Activated CD4-positive, alpha-beta T cell treated with anti-CD3 and anti-CD28 coated beads, Interleukin-2, amount 50 U/mL, for 4 hours (primary cell): ENCODE measurements at regions not wholly inside any gene's neighbourhood (a gene's known extent, or its start where the extent isn't known, plus 50 kb on each side); places are given as distances from the start of the nearest gene placed in this dataset.

ENCODE experiments used
- DNase-seq, 2 experiments: peaks; one replicate each; pipeline ENCODE4 v3.0.0-alpha.2; 2020

DNA sequence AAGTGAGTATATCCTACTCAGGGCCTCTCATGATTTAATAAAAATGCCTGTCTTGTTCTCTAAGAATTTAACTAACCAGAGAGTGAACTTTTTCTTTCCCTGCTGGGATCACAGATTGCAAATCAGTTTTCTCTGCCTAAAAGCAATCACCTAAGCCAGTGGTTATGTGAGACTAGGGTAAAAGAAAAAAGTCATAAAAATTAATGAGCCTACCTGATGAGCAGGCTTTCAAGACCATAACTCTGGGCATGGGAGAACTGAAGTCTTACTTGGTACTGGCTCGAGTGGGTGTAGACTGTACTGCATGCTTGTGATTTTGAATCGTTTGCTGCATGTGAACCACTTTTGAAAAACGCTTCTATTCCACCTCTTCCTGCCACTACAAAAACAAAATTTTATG is 1677.0 kb upstream of the LRRTM1 start:
- no peak for DNase-seq

DNA sequence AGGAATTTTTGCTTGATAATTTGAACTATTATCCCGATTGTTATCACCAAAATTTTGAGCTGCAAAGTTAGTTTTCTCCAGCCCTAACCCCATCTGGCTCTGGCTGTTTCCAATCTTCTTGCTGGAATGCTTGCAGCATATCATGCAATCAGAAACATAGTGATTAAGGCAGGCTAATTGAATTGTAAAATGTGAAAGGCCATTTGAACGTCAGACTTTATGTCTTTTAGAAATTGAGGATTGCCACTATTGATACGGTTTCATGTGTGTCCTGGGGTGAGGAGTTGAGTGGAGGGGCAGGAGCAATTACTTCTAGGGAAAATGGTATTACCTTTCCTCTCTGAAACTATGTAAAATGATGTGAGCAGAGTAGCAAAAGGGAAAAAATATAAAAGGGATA is 1674.5 kb upstream of the LRRTM1 start:
- DNase-seq: no peak

DNA sequence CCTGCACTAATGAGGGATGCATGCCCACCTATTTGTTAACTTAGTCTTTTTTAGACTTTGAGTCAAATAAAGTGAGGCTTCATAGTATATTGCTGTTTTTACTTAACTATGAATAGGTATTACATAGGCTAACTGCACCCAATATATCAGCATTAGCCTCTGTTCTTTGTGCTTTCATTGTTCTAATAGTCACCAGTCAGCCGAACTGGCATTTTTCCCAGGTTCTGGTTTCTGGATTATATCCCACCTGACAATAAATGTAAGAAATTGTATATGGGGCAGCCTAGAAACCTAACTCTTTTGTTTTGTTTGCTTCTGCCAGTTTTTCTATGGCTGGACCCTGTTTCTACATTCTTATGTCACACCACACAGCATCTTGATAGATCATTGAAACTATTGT is 1672.4 kb upstream of the LRRTM1 start:
- no peak for DNase-seq

DNA sequence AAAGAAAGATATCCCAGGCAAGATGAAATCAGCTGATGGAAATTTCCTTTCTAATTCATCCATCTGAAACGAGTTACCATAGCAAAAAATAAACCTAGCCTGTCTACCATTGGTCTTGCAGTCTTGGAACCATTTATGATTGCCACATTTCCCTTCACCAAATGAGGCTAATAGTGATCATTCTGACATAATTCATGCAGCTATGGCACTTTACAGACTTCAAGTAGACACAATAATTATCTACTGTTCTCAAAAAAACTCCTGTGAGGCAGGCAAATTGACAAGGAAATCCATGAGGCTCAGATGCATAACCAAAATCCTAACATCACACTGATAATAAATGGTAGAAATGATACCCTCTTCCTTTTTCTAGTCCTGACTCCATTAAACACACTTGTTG is 1669.7 kb upstream of the LRRTM1 start:
- DNase-seq: no peak

DNA sequence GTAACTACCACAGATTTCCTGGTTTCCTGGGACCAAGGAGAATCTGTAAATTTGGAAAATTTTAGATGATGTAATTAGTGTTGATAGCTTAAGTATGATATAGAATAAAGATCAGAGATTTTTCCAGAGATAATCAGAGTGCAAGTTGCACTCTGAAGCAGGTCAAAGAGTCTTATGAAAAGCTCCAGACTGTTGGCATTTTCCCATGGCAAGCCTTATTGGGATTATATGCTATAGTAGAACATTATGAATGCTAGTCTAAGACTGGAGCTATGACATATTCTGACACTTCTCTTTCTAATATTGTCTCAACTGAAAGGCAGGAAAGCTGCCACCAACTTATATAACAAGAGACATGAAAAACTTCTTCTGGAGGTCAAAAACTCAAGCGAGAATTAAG is 1638.3 kb upstream of the LRRTM1 start:
- no peak for DNase-seq

DNA sequence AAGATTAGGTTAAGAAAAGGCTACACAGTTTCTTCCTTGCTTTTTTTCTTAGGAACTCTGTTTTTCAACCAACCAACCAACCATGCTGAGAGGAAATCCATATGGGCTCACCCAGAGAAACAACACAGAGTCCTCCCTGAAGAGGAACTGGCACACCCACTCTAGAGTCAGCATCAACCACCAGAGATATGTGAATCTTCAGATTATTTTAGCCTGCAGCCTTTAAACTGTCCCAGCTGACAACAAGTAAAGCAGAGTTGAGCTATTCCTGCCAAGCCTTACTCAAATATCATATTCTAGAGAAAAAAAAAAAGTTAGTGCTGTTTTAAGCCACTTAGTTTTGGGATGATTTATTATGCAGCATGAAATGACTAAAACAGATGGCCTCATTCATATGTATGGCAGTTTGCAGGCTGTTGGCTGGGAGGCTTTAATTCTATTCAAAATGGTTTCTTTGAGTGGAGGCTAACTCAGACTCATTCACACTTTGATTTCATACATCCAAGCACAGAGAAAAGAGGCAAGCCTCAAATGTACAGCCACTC is 1637.7 kb upstream of the LRRTM1 start:
- no peak for DNase-seq

DNA sequence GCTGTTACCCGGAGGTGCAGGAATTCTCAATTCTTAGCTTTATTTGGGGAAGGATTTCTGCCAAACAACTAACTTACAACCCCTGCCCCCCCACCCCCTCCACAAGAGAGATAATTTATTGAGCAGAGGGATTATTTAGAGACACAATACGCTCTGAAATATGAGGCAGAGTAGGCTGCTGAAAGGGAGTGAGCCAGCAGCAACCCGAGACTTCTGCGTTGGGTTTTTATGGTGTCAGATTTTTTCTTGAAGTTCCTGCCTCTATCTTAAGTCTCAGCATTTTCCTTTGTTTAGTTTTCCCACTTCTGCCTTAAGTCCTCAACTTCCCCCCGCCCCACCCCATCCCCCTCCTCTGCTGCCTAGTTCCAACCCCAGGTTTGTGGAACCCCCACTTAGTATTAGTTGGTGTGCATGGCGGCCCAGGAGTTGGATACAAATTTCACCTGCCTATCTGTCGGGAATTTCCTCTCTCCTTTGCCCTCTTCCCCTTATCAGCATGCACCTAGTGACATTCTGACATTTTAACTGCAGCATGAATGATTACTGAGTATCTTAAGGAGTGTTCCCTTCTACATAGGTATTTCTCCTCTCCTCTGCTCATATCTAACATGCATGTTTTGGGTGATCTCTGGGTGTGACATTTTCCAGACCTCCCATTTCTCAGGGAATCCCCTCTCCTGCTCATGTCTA is 1635.9 kb upstream of the LRRTM1 start:
- no peak for DNase-seq

DNA sequence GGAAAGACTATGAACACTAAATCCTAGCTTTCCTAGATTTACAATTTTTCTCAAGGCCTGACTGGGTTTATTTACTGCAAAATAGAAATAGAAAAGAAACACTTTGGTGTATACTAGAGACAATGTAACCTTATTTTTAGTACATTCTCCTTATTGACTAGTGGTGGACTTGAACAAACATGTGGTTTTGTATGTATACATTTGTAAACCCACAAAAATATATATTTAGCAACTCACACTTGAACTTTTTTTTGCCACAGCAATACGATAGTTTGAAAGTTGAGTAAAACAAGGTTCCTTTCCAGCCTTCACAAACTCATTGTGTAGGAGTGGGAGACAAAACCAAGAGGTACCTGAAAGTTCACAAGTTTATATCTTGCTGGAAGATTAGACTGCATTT is 1633.4 kb upstream of the LRRTM1 start:
- DNase-seq: no peak

DNA sequence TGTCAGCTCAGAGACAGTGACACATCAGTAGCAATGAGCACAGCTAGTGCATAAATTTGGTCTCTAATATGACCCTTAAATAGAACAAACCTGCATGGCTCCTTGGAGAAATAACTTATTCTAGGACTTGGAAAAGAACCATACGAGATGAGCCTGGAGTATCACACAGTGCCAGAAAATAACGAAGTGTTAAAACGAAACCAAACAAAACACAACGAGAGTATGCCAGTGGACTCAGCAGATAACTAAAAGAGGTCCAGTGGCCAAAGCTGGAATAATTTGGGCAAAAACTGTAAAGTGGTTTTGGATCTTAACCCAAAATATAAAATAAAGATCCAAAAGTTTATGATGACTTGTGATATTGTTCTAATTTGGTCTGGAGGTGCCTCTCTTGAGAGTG is 1599.0 kb upstream of the LRRTM1 start:
- DNase-seq: no peak

DNA sequence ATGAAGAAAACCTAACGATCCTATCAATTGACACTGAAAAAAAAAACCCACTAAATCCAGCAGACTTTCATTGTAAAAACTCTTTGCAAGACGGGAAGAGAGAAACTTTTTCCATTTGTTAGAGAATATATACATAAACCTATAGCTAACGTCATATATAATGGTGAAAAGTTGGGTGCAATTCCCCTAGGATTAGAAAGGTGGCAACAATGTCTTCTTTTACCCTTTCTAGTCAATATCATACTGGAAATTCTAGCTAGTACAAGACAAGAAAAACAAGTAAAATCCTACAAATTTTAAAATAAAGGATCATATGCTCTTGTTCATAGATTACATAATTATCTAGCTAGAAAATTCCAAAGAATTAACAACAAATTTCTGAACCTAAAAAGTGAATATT is 1596.5 kb upstream of the LRRTM1 start:
- DNase-seq: no peak

DNA sequence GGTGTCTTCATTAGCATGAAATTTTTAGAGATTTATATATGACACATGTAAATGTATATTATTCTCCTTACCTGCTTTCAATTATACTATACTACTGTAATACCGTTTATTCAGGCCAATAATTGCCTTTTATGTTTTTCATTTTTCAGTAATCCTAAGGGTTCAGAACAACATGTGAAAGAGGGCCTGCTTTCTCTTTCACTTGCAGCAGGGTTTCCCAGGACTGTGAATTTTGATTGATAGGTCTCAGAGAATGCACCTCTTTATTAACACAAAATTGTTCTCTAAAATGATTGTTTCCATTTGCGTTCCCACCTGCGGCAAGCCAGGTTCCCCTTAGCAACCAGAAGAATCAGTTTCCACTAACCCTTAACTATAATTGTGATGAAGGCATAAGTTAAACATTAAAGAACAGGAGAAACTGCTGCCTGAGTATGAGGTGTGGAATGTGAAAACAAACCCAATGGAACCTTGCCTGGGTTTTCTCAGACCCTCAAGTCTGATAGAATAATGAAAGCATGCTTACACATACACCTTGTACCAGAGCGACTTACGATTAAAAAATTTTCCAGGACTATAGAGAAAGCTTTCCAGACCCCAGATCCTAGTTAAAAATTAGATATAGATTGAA is 1591.2 kb upstream of the LRRTM1 start:
- DNase-seq: no peak

DNA sequence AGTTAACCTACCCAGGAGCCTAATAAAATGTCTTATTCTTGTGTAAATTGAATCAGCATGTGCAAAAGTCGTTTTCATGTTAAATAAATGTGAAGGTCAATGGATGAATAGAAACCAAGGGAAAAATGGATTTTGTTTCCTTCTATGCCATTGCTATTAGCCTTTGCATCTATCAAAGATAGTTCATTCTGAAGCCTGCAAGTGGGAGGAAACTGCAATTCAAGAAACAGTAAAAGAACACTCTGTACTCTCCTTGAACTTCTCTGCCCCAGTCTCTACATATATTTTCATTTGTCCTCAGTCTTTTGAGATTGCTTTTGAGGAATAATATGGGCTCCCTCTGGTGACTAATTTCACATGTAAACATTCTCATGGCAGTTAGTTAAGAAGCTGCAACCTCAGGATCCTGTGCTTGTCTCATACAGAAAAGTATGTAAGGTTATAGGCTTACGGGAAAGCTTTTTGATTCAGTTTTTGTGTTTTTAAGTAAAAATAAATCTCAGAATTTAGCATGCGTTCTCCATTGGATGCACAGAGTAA is 1590.0 kb upstream of the LRRTM1 start:
- no peak for DNase-seq

DNA sequence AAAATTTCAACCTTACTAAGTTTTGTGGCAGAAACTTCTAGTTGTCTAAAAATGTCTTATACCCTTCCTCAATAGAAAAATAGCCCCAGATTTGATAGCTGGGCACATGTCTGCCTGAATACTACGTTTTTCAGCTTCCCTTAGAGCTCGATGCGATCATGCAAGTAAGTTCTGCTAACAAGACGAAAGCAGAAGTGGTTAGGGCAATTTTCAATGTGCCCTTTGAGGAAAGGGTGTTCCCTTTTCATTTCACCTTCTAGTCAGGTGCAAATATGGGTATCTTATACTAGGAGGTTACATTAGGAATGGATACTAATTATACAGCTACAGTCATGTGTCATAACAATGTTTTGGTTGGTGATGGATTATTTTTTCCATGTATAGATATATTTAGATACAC is 1572.1 kb upstream of the LRRTM1 start:
- no peak for DNase-seq

DNA sequence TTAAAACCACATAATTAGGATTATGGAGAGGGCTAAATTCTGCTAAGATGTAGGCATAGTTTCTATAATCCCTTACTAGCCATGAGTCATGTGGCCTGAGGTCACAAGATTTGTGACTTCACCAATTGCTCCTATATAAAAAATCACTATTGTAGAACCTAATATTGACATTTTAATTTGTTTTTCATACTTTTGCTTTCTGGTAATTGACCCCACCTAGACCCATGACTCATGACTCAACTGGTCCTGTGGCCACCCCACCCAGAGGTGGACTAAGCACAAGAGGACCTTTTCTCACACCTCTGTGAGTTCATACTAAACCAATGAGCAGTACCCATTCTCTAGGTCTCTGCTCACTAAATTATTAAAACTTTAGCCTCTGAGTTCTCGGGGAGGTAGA is 1567.5 kb upstream of the LRRTM1 start:
- no peak for DNase-seq

DNA sequence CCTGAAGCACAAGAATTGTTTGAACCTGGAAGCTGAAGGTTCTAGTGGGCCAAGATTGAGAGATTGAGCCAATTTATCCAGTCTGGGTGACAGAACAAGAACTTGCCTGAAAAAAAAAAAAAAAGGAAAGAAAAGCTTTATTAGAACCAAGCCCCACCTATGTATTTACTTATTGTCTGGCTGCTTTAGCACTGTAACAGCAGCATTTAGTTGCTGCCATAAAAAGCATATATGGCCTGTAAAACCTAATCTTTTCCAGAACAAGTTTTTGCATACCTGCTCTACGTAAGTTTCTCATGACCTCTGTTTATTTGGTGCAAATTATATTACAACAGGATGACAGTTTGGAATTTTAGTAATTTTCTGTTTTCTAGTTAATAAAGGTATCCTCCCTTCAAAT is 1565.6 kb upstream of the LRRTM1 start:
- no peak for DNase-seq

DNA sequence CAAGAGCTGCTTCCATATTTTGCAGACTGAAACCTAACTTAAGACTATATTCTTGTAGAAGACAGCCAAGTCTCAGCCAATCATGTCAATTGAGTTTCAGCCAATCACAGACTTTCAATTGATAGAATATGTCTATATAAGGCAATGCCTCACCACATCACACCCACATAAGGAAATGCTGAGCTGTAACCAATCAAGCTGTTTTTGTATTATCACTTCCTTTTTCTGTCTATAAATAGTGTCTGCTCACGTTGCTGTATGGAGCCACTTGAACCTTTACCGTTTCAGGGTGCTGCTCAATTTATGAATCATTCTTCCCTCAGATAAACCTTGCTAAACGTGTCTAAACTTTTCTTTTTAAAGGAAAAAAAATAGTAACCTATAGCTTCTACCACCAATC is 1554.4 kb upstream of the LRRTM1 start:
- no peak for DNase-seq

DNA sequence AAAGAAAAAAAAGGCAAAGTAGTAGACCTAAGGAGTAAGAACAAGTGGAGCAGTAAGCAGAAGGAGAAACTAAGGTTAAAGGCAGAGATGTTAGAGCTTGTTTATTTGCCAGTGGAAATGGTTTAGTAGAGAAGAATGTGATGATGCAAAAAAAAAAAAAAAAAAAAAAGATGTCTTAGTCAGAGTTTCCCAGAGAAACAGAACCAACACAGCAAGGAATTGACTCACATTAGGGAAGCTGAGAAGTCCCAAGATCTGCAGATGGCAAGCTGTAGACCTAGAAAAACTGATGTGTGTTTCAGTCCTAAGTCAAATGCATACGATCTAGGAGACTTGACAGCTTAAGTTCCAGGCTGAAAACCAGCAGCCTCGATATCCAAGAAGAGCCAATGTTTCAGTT is 1548.8 kb upstream of the LRRTM1 start:
- no peak for DNase-seq

DNA sequence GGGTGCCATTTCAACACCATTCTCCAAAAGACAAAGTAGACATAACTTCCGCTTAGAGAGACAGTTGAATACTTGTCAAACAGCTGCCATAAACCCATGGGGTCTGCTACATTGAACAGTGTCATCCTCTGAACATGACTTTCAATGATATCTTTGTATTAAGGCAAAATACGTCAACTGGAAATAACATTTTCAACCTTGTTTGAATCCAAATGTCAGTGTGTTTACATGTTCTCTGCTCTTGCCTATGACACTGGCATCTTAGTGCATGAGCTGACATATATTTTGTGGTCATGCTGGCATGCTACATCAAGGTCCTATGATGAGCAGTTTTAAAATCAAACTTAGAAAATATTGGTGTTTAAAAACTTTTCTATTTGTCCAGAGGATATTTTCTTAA is 1548.1 kb upstream of the LRRTM1 start:
- DNase-seq: no peak

DNA sequence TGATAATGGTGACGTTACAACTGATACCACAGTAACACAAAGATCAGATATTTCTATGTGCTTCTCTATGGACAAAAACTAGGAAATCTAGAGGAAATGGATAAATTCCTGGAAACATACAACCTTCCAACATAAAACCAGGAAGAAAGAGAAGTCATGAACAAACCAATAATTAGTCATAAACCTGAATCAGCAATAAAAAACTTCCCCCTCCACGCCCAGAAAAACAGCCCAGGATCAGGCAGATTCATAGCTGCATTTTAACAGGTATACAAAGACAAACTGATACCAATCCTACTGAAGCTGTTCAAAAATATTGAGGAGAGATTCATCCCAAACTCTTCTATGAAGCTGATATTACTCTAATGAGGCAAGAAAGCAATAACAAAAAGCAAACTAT is 1535.2 kb upstream of the LRRTM1 start:
- DNase-seq: no peak

DNA sequence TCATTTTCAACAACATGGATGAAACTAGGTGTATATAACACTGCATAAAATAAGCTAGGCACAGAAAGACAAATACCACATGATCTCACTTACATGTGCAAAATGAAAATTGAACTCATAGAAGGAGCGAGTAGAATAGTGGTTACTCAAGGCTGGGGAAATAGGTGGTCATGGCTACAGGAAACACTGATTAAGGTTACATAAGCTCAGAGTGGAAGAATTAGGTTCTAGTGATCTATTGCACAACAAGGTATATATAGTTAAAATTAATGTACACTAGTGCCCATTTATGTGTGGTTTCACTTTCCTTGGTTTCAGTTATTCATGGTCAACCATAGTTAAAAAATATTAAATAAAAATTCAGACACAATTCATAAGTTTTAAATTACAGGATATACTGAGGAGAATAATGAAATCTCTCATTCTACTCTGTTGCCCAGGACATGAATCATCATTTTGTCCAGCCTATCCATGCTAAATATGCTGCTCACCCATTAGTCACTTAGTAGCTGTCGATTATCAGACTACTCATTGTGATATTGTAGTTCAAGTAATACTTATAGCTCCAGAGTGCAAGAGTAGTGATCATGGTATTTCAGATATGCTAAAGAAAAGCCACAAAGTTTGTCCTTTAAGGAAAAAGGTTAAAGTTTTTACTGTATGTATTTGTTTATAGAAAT is 1530.9 kb upstream of the LRRTM1 start:
- no peak for DNase-seq

DNA sequence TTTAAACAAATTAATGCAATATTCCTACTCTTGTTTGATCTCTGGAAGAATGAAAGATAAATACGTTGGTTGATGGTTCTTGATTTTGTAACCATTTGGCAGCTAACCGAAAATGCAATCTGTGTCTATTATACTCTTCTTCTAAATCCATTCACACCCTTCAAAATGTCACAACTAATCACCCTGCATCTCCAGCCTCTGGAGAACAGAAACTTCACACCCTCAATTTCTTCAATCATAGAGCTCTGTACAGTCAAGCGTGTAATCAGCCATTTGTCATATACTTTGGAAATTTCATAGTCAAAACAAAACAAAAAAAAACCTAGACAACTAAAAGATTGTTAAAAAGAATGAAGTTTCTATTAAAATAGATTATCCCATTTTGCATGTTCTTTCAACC is 1482.3 kb upstream of the LRRTM1 start:
- no peak for DNase-seq

DNA sequence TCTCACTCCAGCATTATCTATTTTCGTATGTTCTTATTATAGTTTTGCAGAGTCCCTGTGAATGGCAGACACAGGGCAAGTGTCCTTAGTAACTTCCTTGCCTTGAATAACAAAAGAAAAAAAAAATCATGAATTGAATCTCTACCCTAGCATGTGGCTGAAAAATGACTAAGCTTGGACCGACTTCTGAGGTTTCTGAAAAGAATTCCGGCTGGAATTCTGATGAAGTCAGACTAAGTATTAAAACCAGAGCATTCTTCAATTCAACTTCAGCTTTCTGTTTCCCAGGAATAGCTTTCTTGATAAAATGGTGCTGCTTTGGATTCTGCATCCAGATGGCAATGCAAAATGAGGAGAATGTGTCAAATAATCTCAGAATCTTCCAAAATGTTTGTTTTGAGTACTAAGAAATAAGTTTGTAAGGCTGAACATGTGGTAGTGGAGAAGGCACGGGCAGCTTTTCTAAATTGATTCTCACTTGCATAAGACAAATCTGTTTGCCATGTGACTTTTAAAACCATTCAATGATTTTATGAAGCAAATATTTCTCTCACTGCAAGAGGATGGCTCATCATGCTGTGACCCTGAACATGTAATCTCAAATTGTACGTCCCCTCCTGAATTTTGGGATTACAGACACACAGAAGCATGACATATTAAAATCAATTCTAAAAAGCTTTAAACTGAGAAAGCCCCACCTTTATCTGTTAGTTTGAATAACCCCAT is 1462.8 kb upstream of the LRRTM1 start:
- no peak for DNase-seq

DNA sequence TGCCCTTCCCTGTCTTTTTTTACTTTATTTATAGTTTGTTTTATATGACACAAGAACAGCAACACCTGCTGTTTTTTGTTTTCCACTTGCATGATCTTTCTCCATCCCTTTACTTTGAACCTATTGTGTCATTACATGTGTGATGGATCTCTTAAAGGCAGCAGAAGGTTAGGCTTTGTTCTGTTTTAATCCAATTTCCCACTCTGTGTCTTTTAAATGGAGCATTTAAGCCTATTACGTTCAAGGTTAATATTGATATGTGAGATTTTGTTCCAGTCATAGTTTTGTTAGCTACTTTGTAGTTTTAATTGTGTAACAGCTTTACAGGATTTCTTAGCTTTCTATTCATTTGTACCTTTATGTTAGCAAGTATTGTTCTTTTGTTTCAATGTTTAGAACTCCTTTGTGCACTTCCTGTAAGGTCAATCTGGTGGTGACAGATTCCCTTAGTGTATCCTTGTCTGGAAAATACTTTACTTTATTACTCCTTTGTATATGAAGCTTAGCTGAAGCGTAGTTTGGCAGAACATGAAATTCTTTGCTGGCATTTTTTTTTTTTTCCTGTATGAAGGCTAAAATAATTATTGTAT is 1443.0 kb upstream of the LRRTM1 start:
- DNase-seq: no peak
